ENCODE measurements at regions not wholly inside any gene's neighbourhood (a gene's known extent, or its start where the extent isn't known, plus 50 kb on each side); places are given as distances from the start of the nearest gene placed in this dataset.

DNA sequence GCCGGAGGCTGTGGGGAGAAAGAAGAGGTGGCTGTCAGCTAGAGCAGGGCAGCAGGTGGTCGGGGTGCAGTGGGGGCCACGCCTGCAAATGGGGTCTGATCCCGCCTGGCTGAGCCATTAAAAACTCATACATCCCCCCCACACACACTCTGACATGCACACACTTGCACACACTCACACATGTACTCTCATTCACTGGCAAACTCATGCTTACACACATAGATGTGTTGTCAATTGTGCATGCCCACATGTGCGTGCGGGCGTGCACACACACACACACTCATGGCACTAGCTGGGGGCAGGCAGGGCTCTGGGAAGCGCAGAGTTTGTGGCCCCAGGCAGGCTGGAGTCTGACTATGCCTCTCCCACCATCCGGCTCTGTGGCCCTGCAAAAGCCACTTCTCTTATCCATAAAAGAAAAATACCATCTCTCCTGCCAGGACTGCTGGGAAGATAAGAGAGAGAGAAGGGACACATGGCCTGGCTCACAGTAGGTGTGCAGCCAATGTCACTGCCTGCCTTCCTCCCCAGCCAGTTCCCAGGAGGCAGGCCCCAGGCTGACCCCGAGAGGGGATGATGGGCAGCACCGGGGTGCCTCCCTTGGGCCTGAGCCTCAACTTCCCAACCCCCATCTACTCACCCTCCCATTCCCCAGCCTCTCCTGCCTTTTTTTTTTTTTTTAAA, 163.5 kb upstream of the LINGO1 start:
- no peak for DNase-seq (ENCODE audit: low read depth in 2 of 2)
- TF ChIP-seq, protein P1, sequence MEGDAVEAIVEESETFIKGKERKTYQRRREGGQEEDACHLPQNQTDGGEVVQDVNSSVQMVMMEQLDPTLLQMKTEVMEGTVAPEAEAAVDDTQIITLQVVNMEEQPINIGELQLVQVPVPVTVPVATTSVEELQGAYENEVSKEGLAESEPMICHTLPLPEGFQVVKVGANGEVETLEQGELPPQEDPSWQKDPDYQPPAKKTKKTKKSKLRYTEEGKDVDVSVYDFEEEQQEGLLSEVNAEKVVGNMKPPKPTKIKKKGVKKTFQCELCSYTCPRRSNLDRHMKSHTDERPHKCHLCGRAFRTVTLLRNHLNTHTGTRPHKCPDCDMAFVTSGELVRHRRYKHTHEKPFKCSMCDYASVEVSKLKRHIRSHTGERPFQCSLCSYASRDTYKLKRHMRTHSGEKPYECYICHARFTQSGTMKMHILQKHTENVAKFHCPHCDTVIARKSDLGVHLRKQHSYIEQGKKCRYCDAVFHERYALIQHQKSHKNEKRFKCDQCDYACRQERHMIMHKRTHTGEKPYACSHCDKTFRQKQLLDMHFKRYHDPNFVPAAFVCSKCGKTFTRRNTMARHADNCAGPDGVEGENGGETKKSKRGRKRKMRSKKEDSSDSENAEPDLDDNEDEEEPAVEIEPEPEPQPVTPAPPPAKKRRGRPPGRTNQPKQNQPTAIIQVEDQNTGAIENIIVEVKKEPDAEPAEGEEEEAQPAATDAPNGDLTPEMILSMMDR (IDR thresholded peaks at IDR 0.05; ENCODE audit: low read depth, low read length), result no peak
- no peak overlapping the region for H3K4me3 ChIP-seq (replicated peaks in 1 of 2; ENCODE audit: low read depth in 2 of 2, low read length in 2 of 2)

DNA sequence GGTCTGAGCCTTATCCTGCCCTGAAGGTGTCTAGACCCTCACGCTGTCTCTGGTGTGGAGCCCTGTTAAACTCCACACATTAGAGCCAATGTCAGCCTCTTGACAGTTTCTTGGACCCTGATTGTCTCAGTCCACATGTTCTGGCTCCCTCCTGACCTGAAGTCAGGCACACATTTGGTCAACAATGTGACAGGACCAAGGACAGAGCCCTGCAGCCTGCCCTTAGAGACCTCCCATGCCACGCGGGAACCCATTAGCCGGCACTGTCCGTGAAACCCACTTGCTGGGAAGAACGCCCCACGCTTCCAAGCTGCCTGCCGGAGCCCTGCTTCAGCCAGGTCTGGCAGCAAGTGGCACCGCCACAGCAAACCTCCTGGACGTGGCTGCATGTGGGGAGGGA, 162.7 kb upstream of the LINGO1 start:
- no peak for DNase-seq (ENCODE audit: low read depth in 2 of 2)
- TF ChIP-seq, protein P1 (IDR thresholded peaks at IDR 0.05; ENCODE audit: low read depth, low read length), result no peak
- H3K4me3 ChIP-seq (replicated peaks in 1 of 2; ENCODE audit: low read depth in 2 of 2, low read length in 2 of 2), result no peak overlapping the region

DNA sequence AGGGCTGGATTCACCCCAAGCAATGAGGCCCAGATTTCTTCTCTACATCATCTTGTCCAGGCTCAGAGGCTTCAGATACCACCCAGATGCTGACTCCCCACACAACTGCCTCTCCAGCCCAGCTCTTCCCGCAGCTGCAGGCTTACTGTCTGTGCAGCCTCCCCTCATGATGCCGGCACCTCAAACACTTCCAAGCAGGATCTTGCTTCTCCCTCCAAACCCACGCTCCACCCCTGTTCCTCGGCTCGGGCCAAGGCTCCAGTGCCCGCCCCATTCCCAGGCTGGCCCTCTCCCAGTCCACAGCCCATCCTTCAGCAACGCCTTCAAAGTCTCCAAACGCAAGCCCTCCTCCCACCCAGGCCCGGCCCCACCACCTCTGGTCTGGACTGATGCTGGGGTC, 159.2 kb upstream of the LINGO1 start:
- TF ChIP-seq, protein P1 (IDR thresholded peaks at IDR 0.05; ENCODE audit: low read depth, low read length), result no peak
- DNase-seq (ENCODE audit: low read depth in 2 of 2), result no peak
- H3K4me3 ChIP-seq (replicated peaks in 1 of 2; ENCODE audit: low read depth in 2 of 2, low read length in 2 of 2), result no peak overlapping the region

DNA sequence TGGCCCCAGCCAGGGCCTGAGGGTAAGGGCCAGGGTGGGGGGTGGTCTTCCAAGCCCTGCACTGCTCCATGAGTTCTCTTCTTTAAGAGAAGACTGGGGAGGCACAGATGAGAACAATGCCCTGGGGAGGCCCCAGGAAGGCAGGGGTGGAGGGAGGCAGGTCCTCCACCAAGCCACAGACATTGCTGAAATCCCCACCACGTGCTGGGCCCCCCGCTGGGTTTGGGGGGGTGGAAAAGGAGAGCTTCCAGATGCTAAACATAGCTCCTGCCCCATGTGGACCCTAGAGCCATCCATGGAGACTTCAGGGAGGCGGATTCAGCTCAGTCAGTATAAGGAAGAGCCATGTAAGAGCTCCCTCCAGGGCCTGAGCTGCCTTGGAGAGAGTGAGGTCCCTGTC, 157.8 kb upstream of the LINGO1 start:
- DNase-seq (ENCODE audit: low read depth in 2 of 2), result no peak
- no peak overlapping the region for H3K4me3 ChIP-seq (replicated peaks in 1 of 2; ENCODE audit: low read depth in 2 of 2, low read length in 2 of 2)
- TF ChIP-seq, protein P1 (IDR thresholded peaks at IDR 0.05; ENCODE audit: low read depth, low read length), result no peak

DNA sequence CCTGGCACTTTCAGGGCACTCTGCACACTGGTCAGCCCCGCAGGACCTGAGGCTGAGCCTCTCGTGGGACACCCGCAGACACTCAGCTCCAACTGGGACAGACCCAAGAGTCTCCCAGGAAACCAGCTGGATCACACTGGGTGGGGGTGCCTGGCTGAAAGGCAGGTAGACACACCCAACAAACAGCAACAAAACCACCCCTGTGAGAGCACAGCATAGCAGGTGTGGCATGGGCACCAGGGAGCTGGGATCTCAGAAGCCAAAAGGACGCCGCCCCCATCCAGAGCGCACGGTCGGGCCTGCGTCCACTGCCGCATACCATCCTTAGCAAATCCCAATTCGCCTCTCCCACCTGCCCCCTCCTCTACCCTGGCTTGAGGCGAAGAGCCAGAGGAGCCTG, 154.2 kb upstream of the LINGO1 start:
- DNase-seq (ENCODE audit: low read depth in 2 of 2), result no peak
- TF ChIP-seq, protein P1 (IDR thresholded peaks at IDR 0.05; ENCODE audit: low read depth, low read length), result no peak
- no peak overlapping the region for H3K4me3 ChIP-seq (replicated peaks in 1 of 2; ENCODE audit: low read depth in 2 of 2, low read length in 2 of 2)

DNA sequence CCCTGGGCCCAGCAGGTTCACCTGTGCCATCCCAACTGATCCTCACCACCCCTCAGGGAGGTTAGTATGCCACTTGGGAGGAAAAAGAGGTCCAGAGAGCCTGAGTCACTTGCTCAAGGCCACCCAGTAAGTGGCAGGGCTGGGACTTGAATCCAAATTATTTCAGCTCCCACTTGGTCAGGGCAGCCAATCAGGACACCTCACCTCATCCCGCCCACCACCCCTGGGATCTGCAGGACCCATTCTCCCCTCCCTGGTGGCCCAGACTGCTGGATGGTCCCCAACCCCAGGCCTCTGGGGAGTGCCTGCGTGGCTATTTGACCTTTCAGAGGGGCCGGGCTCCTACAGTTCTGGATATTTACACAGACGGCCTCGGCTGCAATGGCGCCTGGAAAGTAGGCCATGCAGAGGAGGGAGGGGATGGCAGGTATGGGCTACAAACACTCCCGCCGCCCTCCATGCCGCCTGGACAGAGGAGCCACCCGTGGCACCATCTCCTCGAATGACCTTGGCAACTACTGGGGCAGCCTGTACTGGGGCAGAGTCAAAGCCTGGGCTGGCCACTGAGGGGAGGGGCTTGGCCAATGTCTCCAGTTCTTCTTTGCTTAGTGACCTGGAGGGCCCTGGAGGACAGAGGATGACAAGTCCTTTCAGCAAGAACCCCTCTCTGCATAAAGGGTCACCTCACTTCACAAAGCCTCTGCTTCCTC, 153.6 kb upstream of the LINGO1 start:
- no peak overlapping the region for H3K4me3 ChIP-seq (replicated peaks in 1 of 2; ENCODE audit: low read depth in 2 of 2, low read length in 2 of 2)
- no peak for DNase-seq (ENCODE audit: low read depth in 2 of 2)
- TF ChIP-seq, protein P1 (IDR thresholded peaks at IDR 0.05; ENCODE audit: low read depth, low read length), result no peak

Data from cardiac fibroblast (primary cell).